HepG2 (cell line): ENCODE measurements at regions not wholly inside any gene's neighbourhood (a gene's known extent, or its start where the extent isn't known, plus 50 kb on each side); places are given as distances from the start of the nearest gene placed in this dataset.

Experiments
- AFF4 ChIP-seq: sonication (generic); formaldehyde crosslinking; IDR thresholded peaks from 2 replicates; pipeline ENCODE4 v1.4.0; 2020; ENCODE audit warnings: missing genetic modification reagents
- BCL3 ChIP-seq: sonication (generic); formaldehyde crosslinking; IDR thresholded peaks from 2 replicates; pipeline ENCODE4 v1.5.1; 2020; ENCODE audit warnings: mild to moderate bottlenecking, missing genetic modification reagents, moderate library complexity
- CTCF ChIP-seq: sonication (generic); formaldehyde crosslinking; IDR thresholded peaks from 2 replicates; pipeline ENCODE4 v1.5.0; 2020; ENCODE audit warnings: mild to moderate bottlenecking, missing genetic modification reagents, moderate library complexity
- FOXK2 ChIP-seq: fragments of 450-650 bp; IDR thresholded peaks from 2 replicates; pipeline ENCODE4 v1.6.1; 2016
- FOXP1 ChIP-seq, 2 experiments: fragments of 450-650 bp in 1 of 2; IDR thresholded peaks; 2 replicates each; pipeline ENCODE4 v1.6.1; 2017 to 2018; ENCODE audit warnings: antibody characterized with exemption in 1 of 2
- HCFC1 ChIP-seq: fragments of 150-350 bp; IDR thresholded peaks from 2 replicates; pipeline ENCODE4 v1.6.1; 2014; ENCODE audit warnings: low read depth, low read length
- NFE2 ChIP-seq: sonication (generic); formaldehyde crosslinking; IDR thresholded peaks from 2 replicates; pipeline ENCODE4 v1.4.0; 2020; ENCODE audit warnings: missing genetic modification reagents
- PHF20 ChIP-seq: sonication (generic); formaldehyde crosslinking; IDR thresholded peaks from 2 replicates; pipeline ENCODE4 v1.5.0; 2020; ENCODE audit warnings: mild to moderate bottlenecking, missing genetic modification reagents
- RAD21 ChIP-seq: fragments of 450-650 bp; formaldehyde crosslinking; IDR thresholded peaks from 2 replicates; pipeline ENCODE4 v1.5.0; 2020; ENCODE audit warnings: mild to moderate bottlenecking
- RXRA ChIP-seq: sonication (generic); formaldehyde crosslinking; IDR thresholded peaks from 2 replicates; pipeline ENCODE4 v1.5.1; 2020; ENCODE audit warnings: missing genetic modification reagents
- ZFP91 ChIP-seq: sonication (generic); formaldehyde crosslinking; IDR thresholded peaks from 2 replicates; pipeline ENCODE4 v1.9.0; 2022; ENCODE audit warnings: missing genetic modification reagents, mild to moderate bottlenecking, borderline replicate concordance
- TF ChIP-seq, protein P1 (sequence below), 2 experiments: IDR thresholded peaks; 2 replicates each; pipeline ENCODE4 v1.6.1; 2011 to 2012; ENCODE audit warnings: low read length in 2 of 2, borderline replicate concordance in 1 of 2, low read depth in 1 of 2, mild to moderate bottlenecking in 1 of 2, moderate library complexity in 1 of 2
- TF ChIP-seq, protein P2 (sequence below): sonication (generic); formaldehyde crosslinking; IDR thresholded peaks from 2 replicates; pipeline ENCODE4 v1.9.0; 2021; ENCODE audit warnings: missing genetic modification reagents, borderline replicate concordance
- TF ChIP-seq, protein P3 (sequence below): sonication (generic); formaldehyde crosslinking; IDR thresholded peaks from 2 replicates; pipeline ENCODE4 v1.4.0; 2020; ENCODE audit warnings: missing genetic modification reagents, low read depth, mild to moderate bottlenecking, borderline replicate concordance

DNA sequence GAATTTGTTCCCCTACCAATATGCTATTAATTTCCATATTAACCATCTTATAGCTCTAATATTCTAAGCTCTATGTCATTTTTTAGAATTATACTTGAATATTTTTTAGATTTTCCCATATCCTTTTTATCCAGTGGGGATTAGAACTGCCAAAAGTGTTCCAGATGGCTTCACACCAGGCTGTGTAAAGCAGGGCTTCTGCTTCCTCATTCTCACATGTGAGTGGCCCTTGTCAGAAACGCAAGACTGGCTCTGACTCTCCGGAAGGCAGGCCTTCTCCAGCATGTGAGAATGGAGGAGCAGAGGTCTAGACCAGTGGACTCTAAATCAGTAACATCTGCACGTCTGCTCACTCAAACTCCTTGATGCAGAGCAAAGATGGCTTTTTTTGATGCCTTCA lies 650.1 kb downstream of the FGF9 start:
- TF ChIP-seq, protein P1, sequence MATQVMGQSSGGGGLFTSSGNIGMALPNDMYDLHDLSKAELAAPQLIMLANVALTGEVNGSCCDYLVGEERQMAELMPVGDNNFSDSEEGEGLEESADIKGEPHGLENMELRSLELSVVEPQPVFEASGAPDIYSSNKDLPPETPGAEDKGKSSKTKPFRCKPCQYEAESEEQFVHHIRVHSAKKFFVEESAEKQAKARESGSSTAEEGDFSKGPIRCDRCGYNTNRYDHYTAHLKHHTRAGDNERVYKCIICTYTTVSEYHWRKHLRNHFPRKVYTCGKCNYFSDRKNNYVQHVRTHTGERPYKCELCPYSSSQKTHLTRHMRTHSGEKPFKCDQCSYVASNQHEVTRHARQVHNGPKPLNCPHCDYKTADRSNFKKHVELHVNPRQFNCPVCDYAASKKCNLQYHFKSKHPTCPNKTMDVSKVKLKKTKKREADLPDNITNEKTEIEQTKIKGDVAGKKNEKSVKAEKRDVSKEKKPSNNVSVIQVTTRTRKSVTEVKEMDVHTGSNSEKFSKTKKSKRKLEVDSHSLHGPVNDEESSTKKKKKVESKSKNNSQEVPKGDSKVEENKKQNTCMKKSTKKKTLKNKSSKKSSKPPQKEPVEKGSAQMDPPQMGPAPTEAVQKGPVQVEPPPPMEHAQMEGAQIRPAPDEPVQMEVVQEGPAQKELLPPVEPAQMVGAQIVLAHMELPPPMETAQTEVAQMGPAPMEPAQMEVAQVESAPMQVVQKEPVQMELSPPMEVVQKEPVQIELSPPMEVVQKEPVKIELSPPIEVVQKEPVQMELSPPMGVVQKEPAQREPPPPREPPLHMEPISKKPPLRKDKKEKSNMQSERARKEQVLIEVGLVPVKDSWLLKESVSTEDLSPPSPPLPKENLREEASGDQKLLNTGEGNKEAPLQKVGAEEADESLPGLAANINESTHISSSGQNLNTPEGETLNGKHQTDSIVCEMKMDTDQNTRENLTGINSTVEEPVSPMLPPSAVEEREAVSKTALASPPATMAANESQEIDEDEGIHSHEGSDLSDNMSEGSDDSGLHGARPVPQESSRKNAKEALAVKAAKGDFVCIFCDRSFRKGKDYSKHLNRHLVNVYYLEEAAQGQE (IDR thresholded peaks at IDR 0.05; ENCODE audit: borderline replicate concordance in 1 of 2, low read depth in 1 of 2, low read length in 2 of 2) = no peak
- TF ChIP-seq AFF4 = no peak
- TF ChIP-seq CTCF (CRISPR knock-in tag) = no peak
- TF ChIP-seq RAD21 (CRISPR knock-in tag) = no peak
- no peak for TF ChIP-seq HCFC1
- no peak for TF ChIP-seq ZFP91 (CRISPR knock-in tag)
- no peak for TF ChIP-seq BCL3 (CRISPR knock-in tag)
- TF ChIP-seq PHF20 (CRISPR knock-in tag) = no peak
- no peak for TF ChIP-seq FOXK2
- TF ChIP-seq, protein P2, sequence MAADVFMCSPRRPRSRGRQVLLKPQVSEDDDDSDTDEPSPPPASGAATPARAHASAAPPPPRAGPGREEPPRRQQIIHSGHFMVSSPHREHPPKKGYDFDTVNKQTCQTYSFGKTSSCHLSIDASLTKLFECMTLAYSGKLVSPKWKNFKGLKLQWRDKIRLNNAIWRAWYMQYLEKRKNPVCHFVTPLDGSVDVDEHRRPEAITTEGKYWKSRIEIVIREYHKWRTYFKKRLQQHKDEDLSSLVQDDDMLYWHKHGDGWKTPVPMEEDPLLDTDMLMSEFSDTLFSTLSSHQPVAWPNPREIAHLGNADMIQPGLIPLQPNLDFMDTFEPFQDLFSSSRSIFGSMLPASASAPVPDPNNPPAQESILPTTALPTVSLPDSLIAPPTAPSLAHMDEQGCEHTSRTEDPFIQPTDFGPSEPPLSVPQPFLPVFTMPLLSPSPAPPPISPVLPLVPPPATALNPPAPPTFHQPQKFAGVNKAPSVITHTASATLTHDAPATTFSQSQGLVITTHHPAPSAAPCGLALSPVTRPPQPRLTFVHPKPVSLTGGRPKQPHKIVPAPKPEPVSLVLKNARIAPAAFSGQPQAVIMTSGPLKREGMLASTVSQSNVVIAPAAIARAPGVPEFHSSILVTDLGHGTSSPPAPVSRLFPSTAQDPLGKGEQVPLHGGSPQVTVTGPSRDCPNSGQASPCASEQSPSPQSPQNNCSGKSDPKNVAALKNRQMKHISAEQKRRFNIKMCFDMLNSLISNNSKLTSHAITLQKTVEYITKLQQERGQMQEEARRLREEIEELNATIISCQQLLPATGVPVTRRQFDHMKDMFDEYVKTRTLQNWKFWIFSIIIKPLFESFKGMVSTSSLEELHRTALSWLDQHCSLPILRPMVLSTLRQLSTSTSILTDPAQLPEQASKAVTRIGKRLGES (CRISPR knock-in tag) = no peak
- TF ChIP-seq NFE2 (CRISPR knock-in tag) = no peak
- TF ChIP-seq FOXP1 (IDR thresholded peaks at IDR 0.05) = no peak
- TF ChIP-seq FOXP1 (CRISPR knock-in tag; IDR thresholded peaks at IDR 0.05) = no peak
- no peak for TF ChIP-seq RXRA (CRISPR knock-in tag)
- TF ChIP-seq, protein P3, sequence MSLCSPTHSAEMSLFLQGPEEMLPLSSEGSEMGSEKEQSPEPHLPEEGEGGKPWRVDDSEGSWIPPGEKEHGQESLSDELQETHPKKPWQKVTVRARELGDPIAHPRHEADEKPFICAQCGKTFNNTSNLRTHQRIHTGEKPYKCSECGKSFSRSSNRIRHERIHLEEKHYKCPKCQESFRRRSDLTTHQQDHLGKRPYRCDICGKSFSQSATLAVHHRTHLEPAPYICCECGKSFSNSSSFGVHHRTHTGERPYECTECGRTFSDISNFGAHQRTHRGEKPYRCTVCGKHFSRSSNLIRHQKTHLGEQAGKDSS (CRISPR knock-in tag) = no peak
